D341Med (cell line): ENCODE measurements at regions not wholly inside any gene's neighbourhood (a gene's known extent, or its start where the extent isn't known, plus 50 kb on each side); places are given as distances from the start of the nearest gene placed in this dataset.
"Not testable (repeated sequence)": the region's sequence is repeated elsewhere in the genome, so short reads cannot be mapped to it uniquely, and the experiment has no call there.

Experiments
- DNase-seq: peaks from one replicate; pipeline ENCODE4 v3.0.0; 2012; ENCODE audit warnings: low spot score

DNA sequence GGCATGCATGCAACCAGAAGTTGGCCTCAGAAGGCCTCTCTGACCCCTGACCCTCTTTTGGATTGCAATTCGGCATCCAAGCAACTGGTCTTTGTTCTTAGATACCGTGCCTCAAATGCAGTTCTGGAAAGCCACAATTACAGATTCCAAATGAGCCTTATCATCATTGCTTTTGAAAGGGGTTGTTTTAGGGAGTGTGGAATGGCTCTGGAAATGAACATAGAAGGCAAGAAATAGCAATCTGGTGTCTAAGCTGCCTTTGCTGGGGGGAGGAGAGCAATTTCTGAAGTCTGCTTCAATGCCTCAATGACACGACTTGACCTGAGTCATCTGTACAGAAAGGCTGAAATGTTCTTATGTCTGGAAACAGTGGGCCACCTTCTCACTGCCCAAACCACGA, 250.1 kb downstream of the NUAK1 start:
- DNase-seq: no peak

DNA sequence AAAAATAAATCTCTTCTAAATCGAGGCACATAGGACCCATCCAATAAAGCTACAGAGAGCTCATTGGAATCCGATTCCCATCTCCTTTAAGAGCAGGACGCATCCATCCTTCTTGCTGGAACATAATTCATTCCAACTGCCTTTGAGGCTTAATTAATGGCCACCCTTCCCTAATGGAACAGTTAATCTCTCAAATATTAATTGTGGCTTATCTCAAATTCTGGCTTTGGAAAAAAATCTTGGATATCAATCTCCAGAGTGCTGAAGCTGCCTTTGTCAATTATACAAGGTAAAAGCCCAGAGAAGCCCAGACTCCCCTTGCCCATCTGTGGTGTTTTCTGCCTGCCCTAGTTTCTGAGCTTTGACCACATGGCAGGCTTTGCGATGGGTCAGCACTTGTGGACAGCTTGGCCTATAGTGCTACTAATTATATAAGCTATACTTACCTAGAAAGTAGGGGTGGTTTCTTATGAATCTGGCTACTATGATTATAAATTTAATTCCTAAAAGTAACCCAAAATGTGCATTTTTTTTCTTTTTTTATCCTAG, 246.3 kb downstream of the NUAK1 start:
- DNase-seq: no peak

DNA sequence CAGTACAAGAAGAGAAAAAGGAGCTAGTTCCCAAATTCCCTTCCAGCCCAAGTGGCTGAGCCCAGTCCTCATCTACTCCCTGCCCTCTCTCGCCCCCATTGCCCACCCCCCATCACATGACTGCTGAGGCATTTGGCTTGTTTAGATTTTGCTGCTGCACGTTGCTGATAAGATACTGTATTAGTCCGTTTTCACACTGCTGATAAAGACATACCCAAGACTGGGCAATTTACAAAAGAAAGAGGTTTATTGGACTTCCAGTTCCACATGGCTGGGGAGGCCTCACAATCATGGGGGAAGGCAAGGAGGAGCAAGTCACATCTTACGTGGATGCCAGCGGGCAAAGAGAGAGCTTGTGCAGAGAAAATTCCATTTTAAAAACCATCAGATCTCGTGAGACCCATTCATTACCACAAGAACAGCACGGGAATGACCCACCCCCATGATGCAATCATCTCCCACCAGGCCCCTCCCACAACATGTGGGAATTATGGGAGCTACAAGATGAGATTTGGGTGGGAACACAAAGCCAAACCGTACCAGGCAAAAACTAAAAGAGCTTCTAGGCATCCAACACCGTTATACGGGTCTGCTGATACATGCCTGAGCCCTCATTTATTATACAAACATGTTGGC, 243.4 kb downstream of the NUAK1 start:
- not testable (repeated sequence) for DNase-seq

DNA sequence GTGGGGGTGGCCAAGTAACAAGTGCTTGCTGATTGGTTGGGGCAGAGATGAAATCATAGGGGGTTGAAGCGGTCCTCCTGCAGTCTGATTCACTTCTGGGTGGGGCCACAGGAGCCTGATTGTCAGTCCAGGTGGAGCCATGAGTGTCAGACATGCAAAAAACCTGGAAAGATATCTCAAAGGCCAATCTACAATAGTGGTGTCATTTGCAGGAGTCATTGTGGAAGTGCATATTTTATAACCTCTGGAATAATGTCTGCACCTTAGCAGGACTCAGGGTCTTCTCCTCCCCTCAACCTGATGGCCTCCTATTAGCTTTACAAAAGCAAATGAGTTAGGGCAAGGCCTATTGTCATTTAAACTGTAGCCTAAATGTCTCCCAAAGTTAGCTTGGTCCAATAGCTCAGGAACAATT, 241.4 kb downstream of the NUAK1 start:
- no peak for DNase-seq

DNA sequence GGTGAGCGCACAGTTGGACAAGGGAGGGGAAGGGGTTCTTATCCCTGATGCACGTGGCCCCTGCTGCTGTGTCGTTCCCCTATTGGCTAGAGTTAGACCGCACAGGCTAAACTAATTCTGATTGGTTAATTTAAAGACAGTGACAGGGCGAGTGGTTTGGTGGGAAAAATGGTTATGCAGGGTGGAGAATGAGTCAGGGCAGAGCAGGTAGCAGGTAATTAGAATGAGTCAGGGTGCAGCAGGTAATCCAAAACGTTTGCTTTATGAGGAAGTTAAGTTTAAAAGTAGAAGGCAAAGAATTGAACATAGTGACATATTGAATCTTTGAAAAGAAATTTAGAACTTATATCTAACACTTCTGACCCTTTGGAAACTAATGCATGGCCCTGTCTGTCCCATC, 240.5 kb downstream of the NUAK1 start:
- DNase-seq: not testable (repeated sequence)

DNA sequence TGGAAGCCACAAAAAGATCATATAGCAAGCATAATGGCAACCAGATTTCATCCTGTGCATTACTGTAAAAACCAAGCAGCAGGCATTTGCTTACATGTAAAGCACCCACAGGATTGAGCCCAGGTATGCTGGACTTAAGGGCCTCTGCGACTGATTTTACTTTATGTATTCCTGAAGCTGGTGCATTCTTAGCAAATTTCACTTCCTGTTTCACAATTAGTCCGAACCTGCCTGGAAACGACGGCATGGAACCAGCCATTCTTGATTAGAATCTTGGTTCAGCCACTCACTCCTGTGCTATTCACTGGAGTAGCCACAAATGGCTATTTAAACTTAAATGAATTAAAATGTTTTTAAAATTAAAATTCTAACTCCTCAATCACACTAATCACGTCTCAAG, 239.2 kb downstream of the NUAK1 start:
- DNase-seq: no peak

DNA sequence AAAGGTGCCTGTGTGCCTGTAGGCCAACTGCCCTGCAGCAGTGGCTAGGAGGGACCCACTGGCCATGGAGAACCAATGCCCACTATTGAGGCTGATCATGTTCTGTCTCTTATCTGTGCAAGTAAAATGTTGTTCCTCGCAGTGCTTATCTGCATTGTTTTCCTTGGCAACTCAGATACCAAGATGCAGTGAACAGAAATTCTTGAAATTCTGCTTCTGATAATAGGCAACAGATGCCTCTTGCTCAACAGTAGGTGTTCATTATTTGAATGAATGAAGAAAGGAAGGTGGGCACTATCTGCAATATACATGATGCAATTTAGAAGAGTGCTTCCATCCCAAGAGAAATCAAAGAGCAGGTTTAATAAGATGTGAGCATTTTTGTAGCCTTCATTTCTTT, 232.2 kb downstream of the NUAK1 start:
- no peak for DNase-seq

DNA sequence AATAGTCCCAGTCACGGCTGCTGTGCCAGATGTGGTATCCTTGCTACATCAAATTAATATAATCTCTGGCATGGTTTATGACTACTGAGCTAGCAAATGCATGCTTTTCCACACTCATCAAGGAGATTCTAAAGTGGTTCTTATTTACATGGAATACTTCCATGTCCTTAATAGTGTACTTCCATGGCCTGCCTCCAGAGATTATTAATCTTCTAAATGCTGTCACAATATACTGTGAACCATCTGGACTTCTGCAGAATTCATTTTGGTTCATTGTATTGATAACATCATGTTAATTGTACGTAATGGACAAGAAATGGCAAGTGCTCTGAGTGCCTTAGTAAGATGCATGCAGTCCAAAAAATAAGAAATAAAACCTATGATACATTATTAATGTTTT, 230.8 kb downstream of the NUAK1 start:
- DNase-seq: no peak

DNA sequence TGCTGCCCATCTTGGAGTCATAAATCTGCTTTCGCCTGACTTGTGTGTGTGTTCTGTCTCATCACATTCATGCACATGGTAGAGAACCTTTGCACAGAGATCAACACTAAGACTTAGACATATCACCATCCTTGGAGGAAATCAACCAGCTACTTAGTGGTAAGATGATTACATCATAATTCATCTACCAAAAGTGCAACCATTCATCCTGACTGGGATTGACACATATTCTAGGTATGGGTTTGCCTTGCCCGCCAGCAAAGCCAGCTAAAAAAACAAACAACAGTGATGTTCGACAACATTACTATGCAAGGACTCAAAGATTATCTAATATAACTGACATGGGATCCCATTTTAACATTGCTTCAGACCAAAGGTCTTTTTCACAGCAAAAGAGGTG, 228.7 kb downstream of the NUAK1 start:
- DNase-seq: no peak

DNA sequence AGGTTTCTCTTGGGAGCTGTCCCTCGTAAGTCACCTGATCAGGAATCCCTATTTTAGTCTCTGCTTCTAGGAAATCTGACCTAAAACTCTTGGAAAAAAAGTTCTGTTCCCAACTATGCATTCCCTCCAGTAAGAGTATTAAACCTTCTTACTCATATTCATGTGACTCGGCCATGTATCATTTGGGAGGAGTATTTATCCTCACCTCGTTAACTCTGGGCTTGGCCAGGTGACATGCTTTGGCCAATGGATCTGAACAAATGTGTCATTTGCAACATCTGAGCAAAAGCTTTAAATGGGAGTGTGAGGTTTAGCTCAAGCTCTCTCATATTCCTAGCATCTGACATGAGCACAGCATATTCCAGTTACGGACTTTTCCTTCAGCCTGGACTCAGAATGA, 226.8 kb downstream of the NUAK1 start:
- no peak for DNase-seq

DNA sequence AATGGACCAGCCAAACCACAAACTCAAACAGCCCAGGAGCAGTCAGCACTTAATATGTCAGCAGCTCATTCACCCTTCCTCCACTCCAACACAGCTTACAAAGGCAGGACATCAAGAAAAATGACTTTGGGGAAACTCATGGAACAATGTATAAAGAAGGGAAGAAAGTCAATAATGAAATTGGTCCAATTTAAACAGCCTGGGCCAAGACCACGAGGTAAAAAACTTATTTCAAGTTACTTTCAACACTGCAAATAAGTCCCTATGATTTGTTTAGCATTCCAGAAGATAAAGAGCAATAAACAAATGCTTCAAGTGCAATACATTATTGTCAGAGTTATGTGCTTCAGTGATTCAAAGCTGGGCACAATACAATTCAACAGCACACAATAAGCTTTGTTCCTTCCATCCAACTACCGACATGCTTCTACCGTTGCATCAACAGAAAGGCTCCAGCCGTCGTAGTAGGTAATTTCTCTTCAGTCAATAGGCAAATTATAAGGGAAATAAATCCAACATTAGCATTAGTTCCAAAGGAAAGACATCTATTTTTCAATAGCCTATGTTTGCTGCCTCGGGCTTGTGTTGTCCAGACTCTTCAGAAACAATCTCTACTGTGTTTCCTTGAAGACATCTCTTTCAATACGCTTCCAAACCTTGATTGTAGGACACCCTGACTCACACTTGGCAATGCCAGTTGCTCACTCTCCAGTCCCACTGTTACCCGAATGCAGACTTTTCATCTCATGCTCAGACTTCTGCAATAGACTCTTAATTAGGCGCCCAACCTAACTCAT, 225.7 kb downstream of the NUAK1 start:
- no peak for DNase-seq

DNA sequence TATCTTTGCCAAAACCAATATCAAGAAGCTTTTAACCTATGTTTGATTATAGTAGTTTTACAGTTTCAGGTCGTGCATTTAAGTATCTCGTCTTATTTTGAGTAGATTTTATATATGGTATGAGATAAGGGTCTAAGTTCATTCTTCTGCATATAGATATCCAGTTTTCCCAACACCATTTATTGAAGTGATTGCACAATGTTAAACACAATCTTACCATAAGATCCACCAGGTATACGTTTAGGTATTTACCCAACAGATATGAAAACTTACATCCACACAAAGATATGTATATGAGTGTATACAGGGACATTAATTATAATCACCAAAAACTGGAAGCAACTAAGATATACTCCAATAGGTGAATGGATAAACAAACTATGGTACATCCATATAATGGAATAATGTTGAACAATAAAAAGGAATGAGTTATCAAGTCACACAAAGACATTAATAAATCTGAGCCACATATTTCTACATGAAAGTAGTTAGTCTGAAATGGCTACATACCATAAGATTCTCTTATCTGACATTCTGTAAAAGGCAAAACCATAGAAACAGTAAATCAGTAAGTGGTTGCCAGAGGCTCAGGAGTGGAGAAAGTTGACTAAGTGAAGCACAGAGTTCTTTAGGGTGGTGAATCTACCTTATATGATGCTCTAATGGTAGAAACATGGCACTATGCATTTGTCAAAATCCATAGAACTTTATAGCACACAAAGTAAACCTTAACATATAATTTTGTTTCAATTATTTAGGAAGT, 222.6 kb downstream of the NUAK1 start:
- no peak for DNase-seq

DNA sequence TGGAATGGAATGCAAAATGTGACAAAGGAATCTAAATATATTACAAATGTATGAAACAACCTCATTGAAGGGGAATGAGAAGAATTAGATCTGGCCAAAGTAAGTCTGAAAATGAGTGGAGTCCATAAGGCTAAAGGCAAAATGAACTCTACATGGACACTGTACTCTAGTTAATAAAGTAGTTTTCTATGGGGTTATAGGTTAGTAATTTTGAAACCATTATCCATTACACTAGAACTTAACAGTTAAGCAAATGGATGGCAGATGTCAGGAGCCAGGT, 222.1 kb downstream of the NUAK1 start:
- no peak for DNase-seq

DNA sequence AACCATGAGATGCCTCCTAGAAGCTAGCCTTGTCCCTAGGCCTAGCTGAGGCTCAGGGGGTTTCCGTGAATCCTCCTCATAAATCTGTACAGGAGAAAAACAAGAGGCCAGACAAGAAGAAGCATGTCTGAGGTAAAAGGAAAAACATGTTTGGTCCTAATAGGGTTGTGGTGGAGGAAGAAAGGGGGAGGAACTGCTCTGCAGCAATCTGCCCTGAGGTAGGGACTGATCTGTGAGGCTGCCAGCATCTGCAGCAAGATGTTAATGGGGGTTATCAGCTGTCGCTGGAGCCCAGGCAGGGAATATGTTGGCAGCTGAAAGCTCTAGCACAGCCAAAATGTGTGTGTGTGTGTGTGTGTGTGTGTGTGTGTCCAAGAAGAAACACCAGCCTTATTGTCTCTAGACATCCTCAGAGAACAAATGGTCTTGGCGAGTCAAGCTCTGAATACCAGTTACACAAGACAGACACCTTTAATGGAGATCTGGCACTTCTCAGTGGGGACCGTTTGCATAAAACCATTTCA, 218.5 kb downstream of the NUAK1 start:
- DNase-seq: no peak

DNA sequence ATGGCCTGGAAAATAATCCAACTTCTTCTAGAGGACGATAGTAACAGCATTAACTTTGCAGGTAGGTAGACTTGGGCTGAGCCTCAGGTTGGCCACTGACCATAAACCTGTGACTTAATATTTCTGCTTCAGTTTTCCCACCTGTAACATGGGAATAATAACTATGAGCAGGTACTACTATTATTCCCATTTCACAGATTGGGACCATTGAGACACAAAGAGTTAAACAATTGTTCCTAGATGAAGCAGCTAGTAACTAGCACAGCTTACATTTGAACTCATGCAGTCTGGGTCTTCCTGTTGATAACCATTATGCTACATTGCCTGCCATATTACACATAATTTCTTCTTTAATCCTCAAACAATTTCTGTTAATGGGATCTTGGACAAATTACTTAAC, 217.7 kb downstream of the NUAK1 start:
- no peak for DNase-seq

DNA sequence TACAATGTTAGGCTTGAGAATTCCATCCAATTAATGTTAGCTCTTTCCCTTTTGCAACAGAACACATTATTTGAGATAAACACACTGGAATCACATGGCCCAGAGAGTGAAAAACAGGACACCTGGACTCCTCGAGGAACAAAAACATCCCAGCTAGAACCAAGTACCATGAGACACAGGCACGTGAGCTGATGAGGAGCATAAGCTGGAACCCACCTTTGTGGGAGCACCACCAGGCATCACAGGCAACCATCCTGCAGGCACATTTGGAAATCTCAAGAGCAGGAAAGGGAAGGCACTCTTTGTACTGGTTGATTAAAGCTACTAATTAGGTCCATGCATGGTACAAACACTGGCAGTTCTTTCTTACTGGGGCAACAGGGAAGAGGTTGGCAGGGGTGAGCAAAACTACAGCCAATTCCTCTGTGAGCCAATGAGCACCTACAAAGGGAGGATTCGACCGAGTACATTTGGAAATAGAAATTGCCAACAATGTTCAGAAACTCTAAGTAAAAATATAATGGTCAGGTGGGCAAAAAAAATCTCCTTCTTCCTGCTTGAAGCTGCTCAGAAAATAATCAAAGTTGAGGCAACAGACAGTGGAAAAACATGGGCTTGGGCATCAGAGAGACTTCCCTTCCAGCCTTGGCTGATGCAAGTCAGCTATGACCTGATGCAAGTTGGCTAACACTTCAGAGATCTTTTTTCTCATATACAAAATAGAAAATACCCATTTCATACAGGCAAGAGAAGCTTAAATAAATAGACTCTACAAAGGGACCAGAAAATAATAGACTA, 216.7 kb downstream of the NUAK1 start:
- DNase-seq: no peak

DNA sequence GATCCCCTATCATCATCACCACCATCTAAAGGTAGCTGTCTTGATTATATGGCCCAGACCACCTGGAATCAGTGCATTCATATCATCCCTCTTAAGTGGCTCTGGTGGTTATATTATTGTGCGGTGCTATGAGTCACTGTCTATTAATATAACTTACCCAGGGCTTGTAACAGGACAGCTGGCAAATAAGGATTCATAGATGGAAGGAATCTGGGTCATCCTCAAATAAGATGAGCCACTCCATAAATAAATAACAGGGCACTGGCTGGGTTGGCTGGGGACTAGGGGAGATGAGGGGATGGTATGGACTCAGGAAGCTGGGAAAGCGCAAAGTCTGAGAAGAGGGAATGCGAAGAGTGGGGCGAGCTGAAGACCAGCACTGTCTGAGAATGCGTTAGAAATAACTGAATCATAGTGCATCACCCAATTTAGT, 216.1 kb downstream of the NUAK1 start:
- DNase-seq: no peak

DNA sequence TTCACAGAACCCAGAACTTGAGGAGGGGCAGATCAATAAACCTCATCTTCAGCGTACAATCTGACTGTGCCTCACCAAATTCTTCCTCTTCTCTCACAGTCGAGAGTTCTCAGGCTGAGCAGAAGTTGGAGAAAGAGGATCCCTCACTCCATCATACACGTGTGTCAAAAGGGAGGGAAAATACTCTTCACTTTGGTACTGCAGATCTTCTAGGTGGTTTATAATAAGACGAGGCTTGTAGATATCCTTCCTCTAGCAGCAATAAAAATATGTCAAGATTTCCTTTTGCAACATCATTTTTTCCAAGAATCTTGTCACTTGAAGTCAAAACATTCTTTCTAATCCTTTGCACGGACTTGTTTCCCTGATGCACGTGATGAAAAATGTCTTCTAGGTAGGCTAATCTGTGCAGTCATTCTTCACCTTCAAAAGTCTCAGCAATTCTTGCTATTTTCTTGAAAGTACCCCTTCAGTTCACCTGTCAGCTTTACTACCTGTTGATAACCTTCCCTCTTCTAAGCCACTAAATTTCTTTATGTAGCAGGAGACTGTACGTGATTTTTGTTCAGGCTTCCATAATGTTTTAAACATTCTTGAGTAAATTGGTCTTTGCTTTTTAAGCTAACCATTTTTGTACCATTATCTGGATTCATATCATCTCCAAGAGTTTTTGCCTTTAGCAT, 214.1 kb downstream of the NUAK1 start:
- DNase-seq: no peak

DNA sequence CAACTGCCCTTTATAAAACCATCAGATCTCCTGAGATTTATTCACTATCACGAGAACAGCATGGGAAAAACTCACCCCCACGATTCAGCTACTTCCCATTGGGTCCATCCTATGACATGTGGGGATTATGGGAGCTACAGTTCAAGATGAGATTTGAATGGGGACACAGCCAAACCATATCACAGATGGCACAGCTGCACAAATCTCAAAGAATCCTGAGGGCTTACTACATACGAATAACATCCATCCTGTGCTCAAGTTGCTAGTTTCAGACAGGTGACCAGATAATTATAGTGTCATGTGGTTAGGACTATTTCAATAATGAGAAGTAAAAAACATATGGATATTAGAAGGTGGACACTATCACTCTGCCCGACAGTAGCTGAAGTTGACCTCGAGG, 211.2 kb downstream of the NUAK1 start:
- no peak for DNase-seq

DNA sequence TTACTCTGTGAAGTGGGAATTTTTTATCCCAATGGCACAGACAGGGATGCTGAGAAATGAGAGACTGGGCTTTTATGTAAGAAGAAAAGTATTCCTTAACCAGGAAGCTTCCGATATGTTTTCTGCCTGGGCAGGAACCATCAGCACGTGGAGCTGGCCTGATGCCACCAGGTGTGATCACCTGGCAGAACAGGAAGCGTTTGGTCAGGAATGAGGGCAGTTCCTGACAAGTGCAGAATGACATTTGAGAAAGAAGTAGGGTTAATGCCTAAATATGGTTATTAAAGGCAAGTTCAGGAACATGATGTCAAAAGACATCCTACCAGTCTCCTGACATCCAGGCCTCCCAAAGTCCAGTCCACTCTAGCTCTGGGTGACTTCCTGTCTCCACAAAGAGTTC, 210.3 kb downstream of the NUAK1 start:
- DNase-seq: no peak

DNA sequence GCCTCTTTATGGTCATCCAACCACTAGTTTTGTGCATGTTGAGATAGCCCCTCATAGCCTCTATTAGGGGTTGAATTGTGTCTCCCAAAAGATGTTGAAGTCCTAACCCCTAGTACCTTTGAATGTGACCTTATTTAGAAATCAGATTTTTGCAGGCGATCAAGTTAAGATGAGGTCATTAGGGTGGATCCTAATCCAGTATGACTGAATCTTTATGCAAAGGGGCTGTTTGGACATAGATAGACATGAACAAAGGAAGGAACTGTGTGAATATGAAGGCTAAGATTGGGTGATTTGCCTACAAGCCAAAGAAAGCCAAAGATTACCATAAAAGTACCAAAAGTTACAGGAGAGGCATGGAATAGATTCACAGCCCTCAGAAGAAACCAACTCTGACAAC, 209.6 kb downstream of the NUAK1 start:
- no peak for DNase-seq
